ENCODE measurements at regions not wholly inside any gene's neighbourhood (a gene's known extent, or its start where the extent isn't known, plus 50 kb on each side); places are given as distances from the start of the nearest gene placed in this dataset.
"Not testable (repeated sequence)": the region's sequence is repeated elsewhere in the genome, so short reads cannot be mapped to it uniquely, and the experiment has no call there.

DNA sequence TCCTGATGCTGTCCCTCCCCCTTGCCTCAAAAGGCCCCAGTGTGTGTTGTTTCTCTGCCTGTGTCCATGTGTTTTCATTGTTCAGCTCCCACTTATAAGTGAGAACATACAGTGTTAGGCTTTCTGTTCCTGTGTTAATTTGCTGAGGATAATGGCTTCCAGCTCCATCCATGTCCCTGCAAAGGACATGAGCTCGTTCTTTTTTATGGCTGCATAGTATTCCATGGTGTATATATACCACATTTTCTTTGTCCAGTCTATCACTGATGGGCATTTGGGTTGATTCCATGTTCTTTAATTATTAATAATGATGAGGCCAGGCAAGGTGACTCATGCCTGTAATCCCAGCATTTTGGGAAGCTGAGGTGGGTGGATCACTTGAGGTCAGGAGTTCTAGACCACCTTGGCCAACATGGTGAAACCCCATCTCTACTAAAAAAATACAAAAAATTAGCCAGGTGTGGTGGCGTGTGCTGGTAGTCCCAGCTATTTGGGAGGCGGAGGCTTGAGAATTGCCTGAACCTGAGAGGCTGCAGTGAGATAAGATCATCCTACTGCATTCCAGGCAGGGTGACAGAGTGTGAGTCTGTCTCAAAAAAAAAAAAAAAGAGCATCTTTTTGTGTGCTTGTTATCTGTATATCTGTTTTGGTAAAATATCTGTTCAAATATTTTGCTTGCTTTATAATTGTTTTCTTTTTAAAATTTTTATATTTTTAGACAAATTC lies 78.0 kb upstream of the CLINT1 start:
- TF ChIP-seq, protein P1, sequence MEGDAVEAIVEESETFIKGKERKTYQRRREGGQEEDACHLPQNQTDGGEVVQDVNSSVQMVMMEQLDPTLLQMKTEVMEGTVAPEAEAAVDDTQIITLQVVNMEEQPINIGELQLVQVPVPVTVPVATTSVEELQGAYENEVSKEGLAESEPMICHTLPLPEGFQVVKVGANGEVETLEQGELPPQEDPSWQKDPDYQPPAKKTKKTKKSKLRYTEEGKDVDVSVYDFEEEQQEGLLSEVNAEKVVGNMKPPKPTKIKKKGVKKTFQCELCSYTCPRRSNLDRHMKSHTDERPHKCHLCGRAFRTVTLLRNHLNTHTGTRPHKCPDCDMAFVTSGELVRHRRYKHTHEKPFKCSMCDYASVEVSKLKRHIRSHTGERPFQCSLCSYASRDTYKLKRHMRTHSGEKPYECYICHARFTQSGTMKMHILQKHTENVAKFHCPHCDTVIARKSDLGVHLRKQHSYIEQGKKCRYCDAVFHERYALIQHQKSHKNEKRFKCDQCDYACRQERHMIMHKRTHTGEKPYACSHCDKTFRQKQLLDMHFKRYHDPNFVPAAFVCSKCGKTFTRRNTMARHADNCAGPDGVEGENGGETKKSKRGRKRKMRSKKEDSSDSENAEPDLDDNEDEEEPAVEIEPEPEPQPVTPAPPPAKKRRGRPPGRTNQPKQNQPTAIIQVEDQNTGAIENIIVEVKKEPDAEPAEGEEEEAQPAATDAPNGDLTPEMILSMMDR (IDR thresholded peaks at IDR 0.05; ENCODE audit: insufficient read depth, low read length, poor library complexity, severe bottlenecking), result not testable (repeated sequence)
- not testable (repeated sequence) for TF ChIP-seq EZH2phosphoT487 (conservative IDR thresholded peaks at IDR 0.05; ENCODE audit: low read length)

Data from SU-DHL-6 (cell line).